NCI-H524 treated with DMSO at 0.1 percent for 48 hours (cell line): ENCODE measurements at regions not wholly inside any gene's neighbourhood (a gene's known extent, or its start where the extent isn't known, plus 50 kb on each side); places are given as distances from the start of the nearest gene placed in this dataset.

Source experiments
- DNase-seq: peaks from one replicate; lab custom pipeline; 2025; lab: John Stamatoyannopoulos, UW

DNA sequence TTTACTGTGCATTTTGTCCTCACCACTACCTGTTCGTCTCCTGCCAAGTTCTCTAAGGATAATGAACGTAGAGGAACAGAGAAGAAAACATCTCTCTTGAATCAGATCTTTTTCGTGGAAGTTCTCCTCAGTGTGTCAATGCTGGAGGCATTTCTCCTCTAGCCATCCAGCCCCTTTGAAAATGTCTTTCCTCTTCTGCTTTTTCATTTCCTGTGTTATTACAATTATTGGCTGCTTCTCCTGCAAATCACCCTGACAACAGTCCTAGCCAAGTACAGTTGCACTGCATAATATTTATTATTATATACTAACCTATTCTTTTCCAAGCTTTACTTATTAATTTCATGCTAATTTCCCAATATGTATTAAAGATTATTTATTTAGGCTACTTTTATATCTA is 61.8 kb upstream of the TRPM3 start:
- DNase-seq = no peak

DNA sequence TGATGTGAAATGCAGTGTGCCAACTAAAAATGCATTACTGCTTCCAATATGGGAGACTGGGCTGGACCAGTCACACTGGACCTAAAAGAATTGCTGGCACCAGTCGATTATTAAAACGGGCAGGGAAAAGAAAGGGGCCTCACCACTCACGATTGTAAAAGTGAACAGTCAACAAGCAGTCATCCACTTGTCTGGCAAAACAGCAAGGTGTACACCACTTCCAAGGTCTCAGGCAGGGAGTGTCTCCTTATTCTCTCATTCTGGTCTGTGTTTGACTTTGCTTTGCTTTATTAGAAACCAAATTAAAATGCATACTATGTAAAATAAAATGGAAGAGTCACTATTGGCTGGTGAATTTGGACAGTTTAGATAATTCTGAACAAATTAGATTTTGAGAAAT is 57.8 kb upstream of the TRPM3 start:
- no peak for DNase-seq

DNA sequence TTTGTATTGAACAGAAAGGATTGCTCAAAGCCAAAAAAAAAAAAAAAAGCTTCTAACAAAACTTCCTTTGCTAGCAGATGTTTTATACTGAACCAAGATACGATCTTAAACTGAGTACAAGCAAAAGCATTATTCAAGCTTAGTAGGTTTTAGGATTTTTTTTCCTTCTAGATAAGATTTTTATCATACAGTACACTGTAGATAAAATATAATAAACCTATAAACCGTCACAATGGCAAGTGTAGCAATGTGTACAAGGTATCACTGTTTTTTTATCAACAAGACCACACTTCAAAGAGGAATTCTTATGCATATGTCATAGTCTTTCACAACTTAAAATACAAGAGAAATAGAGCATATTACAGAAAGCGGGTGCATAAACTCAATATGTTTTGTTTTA is 56.5 kb upstream of the TRPM3 start:
- DNase-seq = no peak

DNA sequence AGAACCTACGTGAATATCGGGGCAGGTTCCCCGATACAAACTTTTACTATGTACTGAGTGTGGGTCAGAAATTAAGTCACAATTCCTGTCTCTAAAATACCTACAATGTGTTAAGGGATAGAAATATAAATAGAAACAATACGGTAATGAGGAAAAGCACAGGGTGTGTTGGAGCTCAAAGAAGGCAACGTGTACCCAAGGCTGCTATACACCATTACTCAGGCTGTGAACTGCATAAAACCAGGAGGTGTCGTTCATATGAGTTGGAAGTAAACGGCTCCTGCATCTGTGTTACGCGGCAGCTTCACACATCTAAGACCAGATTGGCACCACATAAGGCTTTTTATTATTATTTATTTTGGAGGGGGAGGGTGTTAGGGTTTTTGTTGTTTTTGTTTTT is 50.1 kb upstream of the TRPM3 start:
- no peak for DNase-seq
